ENCODE measurements at regions not wholly inside any gene's neighbourhood (a gene's known extent, or its start where the extent isn't known, plus 50 kb on each side); places are given as distances from the start of the nearest gene placed in this dataset.

DNA sequence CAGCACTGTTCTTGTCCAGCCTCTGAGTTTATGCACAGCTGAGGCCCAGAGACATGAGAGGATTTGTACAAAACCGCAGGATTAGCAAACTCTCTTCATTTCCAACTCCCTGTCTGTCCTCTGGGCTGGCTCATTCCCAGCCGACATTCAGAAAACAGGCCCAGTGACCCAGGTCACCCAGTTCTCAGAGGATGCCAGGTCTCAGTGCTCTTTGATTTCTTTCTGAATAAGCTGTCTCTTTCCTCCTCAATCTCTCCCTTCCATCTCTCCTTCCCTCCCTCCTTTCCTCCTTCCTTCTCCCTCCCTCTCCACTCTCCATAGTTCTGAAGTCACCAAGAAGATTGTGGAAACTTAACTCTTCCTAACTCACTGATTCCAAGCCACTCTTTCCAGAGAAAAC is 372.7 kb upstream of the SULF2 start:
- TF ChIP-seq BHLHE40 (IDR thresholded peaks at IDR 0.05; ENCODE audit: borderline replicate concordance) (no peak), ARNT (IDR thresholded peaks at IDR 0.05) (no peak), SP1 (IDR thresholded peaks at IDR 0.05) (no peak), NFRKB (IDR thresholded peaks at IDR 0.05) (no peak), FOXK2 (IDR thresholded peaks at IDR 0.05) (no peak), FOXM1 (IDR thresholded peaks at IDR 0.05; ENCODE audit: borderline replicate concordance) (no peak), FOXA1 (IDR thresholded peaks at IDR 0.05) (no peak), TARDBP (IDR thresholded peaks at IDR 0.05) (no peak), SUZ12 (IDR thresholded peaks at IDR 0.05) (no peak), L3MBTL2 (conservative IDR thresholded peaks at IDR 0.05) (no peak)
- TF ChIP-seq, protein P1, sequence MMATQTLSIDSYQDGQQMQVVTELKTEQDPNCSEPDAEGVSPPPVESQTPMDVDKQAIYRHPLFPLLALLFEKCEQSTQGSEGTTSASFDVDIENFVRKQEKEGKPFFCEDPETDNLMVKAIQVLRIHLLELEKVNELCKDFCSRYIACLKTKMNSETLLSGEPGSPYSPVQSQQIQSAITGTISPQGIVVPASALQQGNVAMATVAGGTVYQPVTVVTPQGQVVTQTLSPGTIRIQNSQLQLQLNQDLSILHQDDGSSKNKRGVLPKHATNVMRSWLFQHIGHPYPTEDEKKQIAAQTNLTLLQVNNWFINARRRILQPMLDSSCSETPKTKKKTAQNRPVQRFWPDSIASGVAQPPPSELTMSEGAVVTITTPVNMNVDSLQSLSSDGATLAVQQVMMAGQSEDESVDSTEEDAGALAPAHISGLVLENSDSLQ (IDR thresholded peaks at IDR 0.05), result no peak

All from HEK293T (cell line).